Nephron progenitor cell (in vitro differentiated cells): ENCODE measurements at regions not wholly inside any gene's neighbourhood (a gene's known extent, or its start where the extent isn't known, plus 50 kb on each side); places are given as distances from the start of the nearest gene placed in this dataset.
"Not testable (repeated sequence)": the region's sequence is repeated elsewhere in the genome, so short reads cannot be mapped to it uniquely, and the experiment has no call there.

Experiments used
- DNase-seq: peaks from one replicate; pipeline ENCODE4 v3.0.0; 2021
- H3K27ac Mint-ChIP-seq: 2 replicates; pipeline ENCODE4 v1.8.0; 2021; ENCODE audit warnings: mild to moderate bottlenecking, moderate library complexity, mixed read lengths
- H3K27me3 Mint-ChIP-seq: 2 replicates; pipeline ENCODE4 v1.8.0; 2021; ENCODE audit warnings: mild to moderate bottlenecking, low read depth, mixed read lengths; ENCODE audit not compliant: poor library complexity
- H3K36me3 Mint-ChIP-seq: 2 replicates; pipeline ENCODE4 v1.8.0; 2021; ENCODE audit warnings: low read depth, mixed read lengths
- H3K4me1 Mint-ChIP-seq: 2 replicates; pipeline ENCODE4 v1.8.0; 2021; ENCODE audit warnings: mixed read lengths
- H3K4me3 Mint-ChIP-seq: 2 replicates; pipeline ENCODE4 v1.8.0; 2021; ENCODE audit warnings: mild to moderate bottlenecking, moderate library complexity, mixed read lengths
- H3K9me3 Mint-ChIP-seq: 2 replicates; pipeline ENCODE4 v1.8.0; 2021; ENCODE audit warnings: mild to moderate bottlenecking, moderate library complexity, mixed read lengths
- TF ChIP-seq, protein P1 (sequence below): fragments of 200-600 bp; sonication (generic); IDR thresholded peaks from 2 replicates; pipeline ENCODE4 v1.5.0; 2021; ENCODE audit warnings: antibody characterized with exemption

DNA sequence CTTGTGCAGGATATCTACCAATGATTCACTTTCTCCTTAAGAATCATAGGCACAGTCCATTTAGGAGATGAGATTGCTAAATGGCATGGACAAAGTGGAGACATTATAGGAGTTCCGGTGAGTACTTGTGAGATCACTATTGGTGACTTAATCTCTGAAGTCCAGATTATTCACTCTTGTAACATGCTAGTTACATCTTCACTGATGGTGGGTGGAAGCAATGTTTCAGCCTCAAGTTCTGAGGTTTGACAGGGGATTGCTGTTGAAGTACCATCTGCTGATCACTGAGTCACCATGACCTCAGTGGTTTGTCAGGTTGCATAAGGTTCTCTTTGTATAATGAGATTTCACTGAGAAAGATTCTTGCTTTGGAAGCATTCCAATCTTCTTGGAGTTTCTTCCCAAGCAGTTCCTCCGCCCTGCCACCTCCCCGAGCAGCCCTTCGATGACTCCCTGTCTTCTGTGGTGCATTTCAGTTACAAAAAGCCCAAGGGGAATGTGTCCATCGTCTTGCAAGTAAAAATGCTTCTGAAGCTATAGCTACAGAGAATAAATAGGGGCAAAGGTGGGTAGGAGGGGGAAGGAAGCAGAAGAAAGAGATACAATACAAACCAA lies 114.7 kb downstream of the NBPF8 start:
- not testable (repeated sequence) for H3K27ac Mint-ChIP-seq, H3K27me3 Mint-ChIP-seq, H3K36me3 Mint-ChIP-seq, H3K9me3 Mint-ChIP-seq, DNase-seq, H3K4me3 Mint-ChIP-seq, H3K4me1 Mint-ChIP-seq

DNA sequence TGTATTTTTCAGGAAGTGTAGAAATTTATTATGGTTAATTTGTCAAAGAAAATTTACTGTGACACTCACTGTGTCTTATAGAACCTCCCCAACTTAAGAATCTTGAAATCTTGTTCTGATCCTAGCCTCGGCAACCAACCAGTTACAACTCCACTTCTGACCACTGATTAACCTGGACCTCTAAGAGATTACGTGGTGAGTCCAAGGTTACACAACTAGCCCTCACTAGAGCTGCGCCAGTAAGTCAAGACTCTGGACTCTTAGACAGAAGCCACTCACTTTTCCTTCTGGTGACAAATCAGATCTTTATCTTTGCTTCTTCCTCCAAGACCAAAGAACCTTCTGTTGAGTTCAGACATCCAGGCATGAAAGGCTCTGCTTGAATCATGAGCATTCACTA lies 116.6 kb downstream of the NBPF8 start:
- H3K4me3 Mint-ChIP-seq, H3K4me1 Mint-ChIP-seq: not testable (repeated sequence)

DNA sequence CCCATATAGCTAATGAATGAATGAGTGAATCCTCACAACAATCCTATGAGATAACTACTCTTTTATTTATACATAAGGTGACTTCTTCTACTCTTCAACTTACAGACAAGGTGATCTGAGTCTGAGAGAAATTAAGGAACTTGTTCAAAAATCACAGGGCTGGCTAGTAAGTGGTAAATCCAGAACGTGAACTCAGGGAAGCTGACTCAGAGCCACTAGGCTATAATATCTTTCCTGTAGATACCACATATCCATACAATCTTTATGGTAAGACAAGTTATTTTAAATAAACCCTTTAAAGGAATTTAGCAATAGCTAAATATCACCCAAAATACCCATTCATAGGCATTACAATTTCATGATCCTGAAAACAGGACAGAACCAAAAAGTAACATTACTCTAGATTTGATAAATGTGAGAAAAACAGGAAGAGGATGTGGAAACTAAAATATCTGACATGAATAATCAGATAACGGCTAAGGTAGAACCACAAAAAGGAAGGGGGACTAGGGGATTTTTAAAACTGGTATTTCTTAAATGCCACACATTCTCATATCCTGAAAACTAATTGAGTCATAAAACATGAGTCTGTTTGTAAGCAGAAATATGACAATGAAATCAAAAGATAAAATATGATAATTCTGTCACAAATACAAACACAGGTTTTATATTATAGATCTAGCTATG lies 119.7 kb downstream of the NBPF8 start:
- DNase-seq, H3K27me3 Mint-ChIP-seq: not testable (repeated sequence)

More for the DNA sequence above, 116.6 kb downstream of the NBPF8 start:
- H3K27ac Mint-ChIP-seq, H3K27me3 Mint-ChIP-seq, H3K36me3 Mint-ChIP-seq, DNase-seq, H3K9me3 Mint-ChIP-seq: not testable (repeated sequence)

DNA sequence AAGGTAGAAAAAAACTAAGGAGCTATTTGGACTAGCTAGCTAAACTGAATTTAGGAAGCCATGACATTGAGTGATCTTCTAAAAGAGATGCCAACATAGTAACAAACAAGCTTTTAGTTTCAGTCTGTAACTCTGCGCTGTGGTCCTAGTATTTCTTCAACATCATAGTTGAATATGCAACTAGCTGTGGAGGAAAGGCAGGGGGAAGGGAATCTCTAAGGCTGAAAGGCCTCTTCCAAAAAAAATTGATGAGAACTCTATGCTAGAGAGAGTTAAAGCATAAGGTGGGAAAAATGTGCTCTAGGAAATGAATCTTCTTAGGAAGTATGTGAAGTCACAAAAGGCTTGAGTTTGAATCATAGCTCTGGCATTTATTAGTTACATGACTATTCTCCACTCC lies 120.2 kb downstream of the NBPF8 start:
- H3K27ac Mint-ChIP-seq, H3K9me3 Mint-ChIP-seq, H3K27me3 Mint-ChIP-seq, H3K4me1 Mint-ChIP-seq, H3K36me3 Mint-ChIP-seq, H3K4me3 Mint-ChIP-seq, DNase-seq: not testable (repeated sequence)

More for the DNA sequence above, 119.7 kb downstream of the NBPF8 start:
- not testable (repeated sequence) for H3K9me3 Mint-ChIP-seq, H3K4me1 Mint-ChIP-seq, H3K4me3 Mint-ChIP-seq, H3K36me3 Mint-ChIP-seq, H3K27ac Mint-ChIP-seq

DNA sequence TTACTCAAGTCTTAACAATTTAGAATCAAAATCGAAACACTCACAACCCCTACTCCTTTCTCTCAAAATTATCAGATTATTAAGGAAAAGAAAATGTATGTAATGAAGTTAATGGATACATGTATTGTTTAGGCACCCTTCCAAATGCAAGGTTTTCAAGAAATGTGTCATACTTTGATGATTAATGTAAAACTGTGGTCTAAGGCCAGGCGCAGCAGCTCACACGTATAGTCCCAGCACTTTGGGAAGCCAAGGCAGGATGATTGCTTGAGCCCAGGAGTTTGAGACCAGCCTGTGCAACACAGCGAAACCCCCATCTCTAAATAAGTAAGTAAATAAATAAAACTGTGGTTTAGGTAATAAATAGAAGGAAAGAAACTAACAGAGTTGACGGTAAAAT lies 126.6 kb downstream of the NBPF8 start:
- not testable (repeated sequence) for H3K4me3 Mint-ChIP-seq, H3K27me3 Mint-ChIP-seq, H3K9me3 Mint-ChIP-seq, H3K4me1 Mint-ChIP-seq, H3K27ac Mint-ChIP-seq, H3K36me3 Mint-ChIP-seq, DNase-seq

DNA sequence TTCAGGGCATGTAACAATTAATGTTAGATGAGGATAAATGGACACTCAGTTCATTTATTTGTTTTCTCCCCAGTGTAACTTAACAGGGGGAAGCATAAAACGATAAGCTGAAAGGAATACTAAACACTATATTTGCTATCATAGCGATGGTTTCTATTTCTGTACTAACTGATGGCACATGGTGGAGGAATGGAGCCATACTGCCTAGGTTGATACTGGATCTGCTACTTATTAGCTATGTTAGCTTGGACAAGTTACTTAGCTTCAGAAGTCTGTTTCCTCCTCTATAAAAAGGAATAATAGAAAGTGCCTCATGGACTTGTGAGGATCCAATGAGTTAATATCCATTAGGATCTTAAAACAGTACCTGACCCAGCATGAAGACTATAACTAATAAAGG lies 127.5 kb downstream of the NBPF8 start:
- not testable (repeated sequence) for H3K4me1 Mint-ChIP-seq, H3K9me3 Mint-ChIP-seq, H3K36me3 Mint-ChIP-seq, DNase-seq, H3K4me3 Mint-ChIP-seq, H3K27ac Mint-ChIP-seq, H3K27me3 Mint-ChIP-seq

DNA sequence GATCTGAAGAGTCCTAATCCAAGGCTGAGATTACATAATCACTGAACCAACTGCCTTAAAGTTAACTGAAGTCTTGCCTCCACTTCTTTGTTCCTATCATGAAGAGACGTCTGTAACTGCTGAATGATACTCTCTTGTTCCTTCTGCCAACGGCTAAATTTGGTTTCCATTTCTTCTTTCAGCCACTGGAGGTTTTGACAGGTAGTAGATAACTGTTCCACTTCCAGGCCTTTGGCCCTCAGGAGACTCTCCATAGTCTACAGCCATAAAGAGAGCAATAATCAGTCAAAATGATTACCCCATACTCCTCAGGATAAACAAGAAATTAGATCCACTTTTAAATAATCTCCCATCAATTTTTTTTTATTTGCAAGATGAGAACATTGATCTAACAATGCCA lies 128.1 kb downstream of the NBPF8 start:
- not testable (repeated sequence) for H3K4me1 Mint-ChIP-seq, H3K27ac Mint-ChIP-seq, H3K4me3 Mint-ChIP-seq, H3K27me3 Mint-ChIP-seq, H3K36me3 Mint-ChIP-seq, H3K9me3 Mint-ChIP-seq, DNase-seq

DNA sequence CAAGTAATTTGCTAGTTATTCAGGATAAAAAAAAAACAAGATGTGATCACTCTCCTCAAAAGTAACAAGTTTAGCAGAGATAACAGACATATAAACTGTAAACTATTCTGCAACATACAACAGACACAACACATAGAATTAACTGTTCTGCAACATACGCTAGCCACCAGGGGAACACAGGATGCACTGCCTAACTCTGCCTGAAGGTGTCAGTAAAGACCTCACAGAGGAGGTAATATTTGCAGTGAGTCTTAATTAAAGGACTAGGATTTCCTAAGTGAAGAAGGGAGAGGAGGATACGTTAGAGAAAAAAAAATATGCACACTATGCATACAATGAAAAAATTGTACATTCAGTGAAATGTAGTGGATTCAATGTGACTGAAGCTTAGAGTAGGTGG lies 129.6 kb downstream of the NBPF8 start:
- not testable (repeated sequence) for H3K9me3 Mint-ChIP-seq, H3K4me1 Mint-ChIP-seq, H3K27me3 Mint-ChIP-seq, H3K36me3 Mint-ChIP-seq, H3K27ac Mint-ChIP-seq, H3K4me3 Mint-ChIP-seq
- TF ChIP-seq, protein P1, sequence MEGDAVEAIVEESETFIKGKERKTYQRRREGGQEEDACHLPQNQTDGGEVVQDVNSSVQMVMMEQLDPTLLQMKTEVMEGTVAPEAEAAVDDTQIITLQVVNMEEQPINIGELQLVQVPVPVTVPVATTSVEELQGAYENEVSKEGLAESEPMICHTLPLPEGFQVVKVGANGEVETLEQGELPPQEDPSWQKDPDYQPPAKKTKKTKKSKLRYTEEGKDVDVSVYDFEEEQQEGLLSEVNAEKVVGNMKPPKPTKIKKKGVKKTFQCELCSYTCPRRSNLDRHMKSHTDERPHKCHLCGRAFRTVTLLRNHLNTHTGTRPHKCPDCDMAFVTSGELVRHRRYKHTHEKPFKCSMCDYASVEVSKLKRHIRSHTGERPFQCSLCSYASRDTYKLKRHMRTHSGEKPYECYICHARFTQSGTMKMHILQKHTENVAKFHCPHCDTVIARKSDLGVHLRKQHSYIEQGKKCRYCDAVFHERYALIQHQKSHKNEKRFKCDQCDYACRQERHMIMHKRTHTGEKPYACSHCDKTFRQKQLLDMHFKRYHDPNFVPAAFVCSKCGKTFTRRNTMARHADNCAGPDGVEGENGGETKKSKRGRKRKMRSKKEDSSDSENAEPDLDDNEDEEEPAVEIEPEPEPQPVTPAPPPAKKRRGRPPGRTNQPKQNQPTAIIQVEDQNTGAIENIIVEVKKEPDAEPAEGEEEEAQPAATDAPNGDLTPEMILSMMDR, result peak; percentile 40
- peak; percentile 82 for DNase-seq

DNA sequence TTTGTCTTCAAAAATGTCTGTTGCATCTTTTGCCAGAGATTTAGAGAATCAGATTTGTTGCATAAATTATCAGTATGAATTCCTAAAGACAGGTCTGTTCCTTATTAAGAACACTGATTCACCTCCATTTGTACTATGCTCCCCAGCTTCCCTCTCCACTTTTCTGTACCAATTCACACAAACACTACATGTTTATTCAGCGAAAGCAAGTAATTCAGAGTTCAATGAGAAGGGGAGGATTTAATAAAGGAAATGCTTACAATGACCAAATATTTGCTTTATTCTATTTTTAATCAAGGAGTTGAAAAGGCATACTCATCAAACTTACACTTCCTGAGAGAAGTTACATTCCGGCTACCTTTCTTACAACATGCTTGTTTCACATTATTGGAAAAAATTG lies 135.5 kb downstream of the NBPF8 start:
- not testable (repeated sequence) for H3K9me3 Mint-ChIP-seq, H3K4me1 Mint-ChIP-seq, DNase-seq, H3K27ac Mint-ChIP-seq, H3K36me3 Mint-ChIP-seq, H3K4me3 Mint-ChIP-seq, H3K27me3 Mint-ChIP-seq

DNA sequence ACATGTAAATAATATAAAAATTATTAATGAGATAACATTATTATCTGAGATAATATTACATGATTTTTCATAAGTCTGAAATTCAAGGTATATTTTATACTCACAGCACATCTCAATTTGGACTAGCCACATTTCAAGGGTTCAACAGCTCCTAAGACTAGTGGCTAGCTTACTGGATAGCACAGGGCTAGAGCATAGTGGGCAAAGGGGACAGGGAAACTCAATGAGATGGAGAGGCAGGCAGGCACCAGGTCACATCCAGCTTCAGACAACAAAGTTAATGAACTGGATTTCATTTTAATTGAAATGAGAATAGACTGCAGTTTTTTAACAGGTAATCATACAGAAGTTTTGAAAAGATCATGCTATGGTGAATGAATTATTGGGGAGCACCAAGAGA lies 137.4 kb downstream of the NBPF8 start:
- H3K36me3 Mint-ChIP-seq, H3K4me3 Mint-ChIP-seq, H3K9me3 Mint-ChIP-seq, H3K4me1 Mint-ChIP-seq, H3K27ac Mint-ChIP-seq, DNase-seq, H3K27me3 Mint-ChIP-seq: not testable (repeated sequence)

DNA sequence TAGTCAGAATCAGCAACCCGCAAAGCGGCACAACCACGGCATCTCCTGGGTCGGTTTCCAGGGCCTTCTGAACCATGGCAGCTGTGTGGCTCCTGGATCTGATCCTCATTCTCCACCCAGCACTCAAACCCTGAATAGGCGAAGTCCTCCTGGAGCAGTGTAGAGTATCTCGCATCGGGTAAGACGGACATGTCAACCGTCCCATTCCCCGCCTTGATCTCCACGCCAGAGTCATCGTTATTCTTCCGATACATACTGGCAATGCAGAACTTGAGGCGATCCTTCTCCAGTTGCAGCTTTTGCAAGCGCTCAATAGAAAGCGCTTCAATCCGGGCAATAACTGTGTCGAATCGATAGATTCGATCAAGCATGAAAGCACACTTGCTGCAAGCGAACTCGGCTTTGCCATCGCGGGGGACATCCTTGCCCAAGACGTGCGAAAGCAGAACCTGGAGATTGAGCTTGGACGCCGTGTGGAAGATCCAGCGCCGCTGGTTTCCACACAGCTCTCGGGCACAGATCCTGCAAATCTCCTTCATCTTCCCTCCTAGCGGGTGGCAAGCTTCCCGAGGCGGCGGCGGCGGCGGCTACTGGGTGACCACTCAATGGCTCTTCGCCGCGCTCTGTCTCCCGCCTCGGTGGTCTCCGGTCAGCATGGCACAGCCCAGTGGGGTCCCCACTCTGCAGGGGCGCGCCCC lies 142.9 kb downstream of the NBPF8 start:
- H3K9me3 Mint-ChIP-seq, H3K27me3 Mint-ChIP-seq, H3K4me1 Mint-ChIP-seq, H3K36me3 Mint-ChIP-seq, DNase-seq, H3K27ac Mint-ChIP-seq: not testable (repeated sequence)
- peak overlapping the region; percentile 68 for H3K4me3 Mint-ChIP-seq

DNA sequence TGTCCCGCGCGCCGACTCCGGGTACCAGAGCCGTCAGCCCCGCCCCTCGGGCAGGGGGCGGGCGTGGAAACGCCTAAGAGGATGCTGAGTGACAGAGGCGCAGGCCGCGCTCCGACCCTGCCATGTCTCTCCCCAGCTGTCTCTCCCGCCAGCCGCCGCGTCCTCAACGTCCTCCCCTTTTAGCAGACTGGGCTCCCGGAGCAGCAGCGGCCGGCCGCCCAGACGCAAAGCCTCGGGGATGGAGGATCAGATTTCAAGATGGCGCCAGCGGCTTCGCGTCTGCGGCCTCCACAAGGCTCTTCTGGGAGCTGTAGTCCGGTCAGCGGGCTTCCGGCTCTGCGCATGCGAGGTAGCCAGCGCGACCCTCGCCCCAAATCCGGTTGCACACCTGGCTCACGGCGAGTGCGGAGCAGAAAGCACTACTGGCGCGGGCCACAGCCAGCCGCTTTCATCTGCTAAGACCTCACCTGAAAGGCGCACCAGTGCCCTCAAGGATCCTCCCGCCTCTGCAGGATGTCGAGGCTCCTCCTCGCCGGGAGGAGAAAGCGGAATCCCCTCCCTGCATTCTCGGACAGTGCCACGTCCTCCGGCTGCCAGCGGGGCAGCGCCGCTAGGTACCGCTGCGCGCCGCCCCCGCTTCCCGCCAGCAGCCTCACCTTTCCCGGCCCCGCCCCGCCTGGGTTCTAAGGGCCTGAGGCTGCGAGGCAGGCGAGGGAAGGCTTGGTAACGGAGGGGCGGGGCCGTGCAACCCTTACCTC lies 143.6 kb downstream of the NBPF8 start:
- H3K4me1 Mint-ChIP-seq, H3K9me3 Mint-ChIP-seq, H3K27ac Mint-ChIP-seq, H3K36me3 Mint-ChIP-seq, H3K27me3 Mint-ChIP-seq: not testable (repeated sequence)
- DNase-seq, result peak; percentile 75
- H3K4me3 Mint-ChIP-seq, result peak overlapping the region; percentile 72

DNA sequence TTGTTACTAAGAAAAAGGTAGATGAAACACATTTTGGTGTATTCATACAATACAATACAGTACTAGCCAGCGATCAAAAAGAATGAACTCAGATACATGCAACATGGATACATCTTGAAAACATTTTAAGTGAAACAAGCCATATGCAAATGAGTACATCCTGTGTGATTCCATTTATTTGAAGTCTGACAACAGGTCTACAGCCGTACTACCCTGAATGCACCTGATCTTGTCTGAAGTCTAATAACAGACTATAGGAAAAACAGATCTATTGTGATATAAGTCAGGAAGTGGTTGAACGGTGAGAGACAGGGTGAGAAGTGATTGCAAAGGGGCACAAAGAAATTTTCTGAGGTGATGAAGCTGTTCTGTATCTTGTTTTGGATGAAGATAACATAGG lies 146.9 kb downstream of the NBPF8 start:
- H3K27ac Mint-ChIP-seq, H3K4me1 Mint-ChIP-seq, DNase-seq, H3K9me3 Mint-ChIP-seq, H3K36me3 Mint-ChIP-seq, H3K4me3 Mint-ChIP-seq, H3K27me3 Mint-ChIP-seq: not testable (repeated sequence)
